H1 (cell line): ENCODE measurements at regions not wholly inside any gene's neighbourhood (a gene's known extent, or its start where the extent isn't known, plus 50 kb on each side); places are given as distances from the start of the nearest gene placed in this dataset.

Source experiments
- CTCF ChIA-PET: fragments of 300-600 bp; sonication (Branson Sonifier 250); formaldehyde crosslinking; loops from one replicate; lab custom pipeline; 2021; ENCODE audit not compliant: partially characterized antibody; lab: Charles Lee
- POLR2A ChIA-PET: fragments of 300-600 bp; sonication (Branson Sonifier 250); formaldehyde crosslinking; loops from one replicate; lab custom pipeline; 2021; ENCODE audit warnings: inconsistent platforms; ENCODE audit not compliant: partially characterized antibody; lab: Charles Lee
- DNase-seq, 2 experiments: peaks; one replicate each; pipeline versions ENCODE4 v3.0.0 to v3.0.0-alpha.2; 2010 to 2022; ENCODE audit warnings: low spot score in 2 of 2, low read depth in 1 of 2, mixed read lengths in 1 of 2
- FAIRE-seq: peaks from 2 replicates; lab custom pipeline; 2011; peaks lifted over from hg19 to GRCh38; lab: Jason Lieb, UNC
- H2AFZ ChIP-seq: 2 replicates; pipeline ENCODE4 v1.8.1; 2012; ENCODE audit warnings: low read length, inconsistent platforms
- H2AK5ac ChIP-seq: 2 replicates; pipeline ENCODE4 v1.6.1; 2013; ENCODE audit warnings: low read depth, low read length
- H2BK120ac ChIP-seq: replicated peaks from 2 replicates; pipeline ENCODE3; 2013; ENCODE audit warnings: low read depth, low read length, inconsistent platforms
- H2BK12ac ChIP-seq: 2 replicates; pipeline ENCODE4 v1.6.1; 2013; ENCODE audit warnings: low read depth, low read length
- H2BK15ac ChIP-seq: 2 replicates; pipeline ENCODE4 v1.6.1; 2013; ENCODE audit warnings: low read length
- H2BK20ac ChIP-seq: 2 replicates; pipeline ENCODE4 v1.6.1; 2013; ENCODE audit warnings: low read length
- H2BK5ac ChIP-seq: 2 replicates; pipeline ENCODE4 v1.6.1; 2013; ENCODE audit warnings: low read depth, low read length
- H3K14ac ChIP-seq: 2 replicates; pipeline ENCODE4 v1.6.1; 2013; ENCODE audit warnings: inconsistent platforms; ENCODE audit not compliant: insufficient read length
- H3K18ac ChIP-seq: 2 replicates; pipeline ENCODE4 v1.6.1; 2013; ENCODE audit warnings: low read length; ENCODE audit errors: extremely low read depth
- H3K23ac ChIP-seq: 2 replicates; pipeline ENCODE4 v1.6.1; 2013; ENCODE audit warnings: inconsistent platforms; ENCODE audit not compliant: insufficient read length
- H3K23me2 ChIP-seq: 2 replicates; pipeline ENCODE4 v1.6.1; 2013; ENCODE audit warnings: low read depth, low read length
- H3K27ac ChIP-seq: 2 replicates; pipeline ENCODE4 v1.6.1; 2011; ENCODE audit warnings: low read depth, low read length, inconsistent platforms
- H3K27me3 ChIP-seq, 4 experiments: replicated peaks in 1 of 4; 1 replicate in 1 of 4; 2 replicates in 3 of 4; pipeline versions ENCODE4 v1.6.1 to v1.8.1; 2011 to 2013; ENCODE audit warnings: low read length in 3 of 4, mild to moderate bottlenecking in 3 of 4, inconsistent platforms in 2 of 4, mixed read lengths in 2 of 4, moderate library complexity in 1 of 4; ENCODE audit not compliant: control insufficient read depth in 3 of 4, insufficient read depth in 3 of 4; ENCODE audit errors: extremely low read depth in 1 of 4
- H3K36me3 ChIP-seq, 4 experiments: 2 replicates each; pipeline versions ENCODE4 v1.6.1 to v1.8.1; 2011 to 2013; ENCODE audit warnings: mild to moderate bottlenecking in 4 of 4, low read length in 3 of 4, moderate library complexity in 2 of 4, control low read depth in 1 of 4, inconsistent platforms in 1 of 4; ENCODE audit not compliant: insufficient read depth in 4 of 4, control insufficient read depth in 2 of 4
- H3K4ac ChIP-seq: replicated peaks from 2 replicates; pipeline ENCODE3; 2013; ENCODE audit warnings: low read length, low read depth, mixed read lengths, inconsistent platforms; ENCODE audit not compliant: insufficient read length
- H3K4me1 ChIP-seq, 4 experiments: replicated peaks in 1 of 4; 1 replicate in 1 of 4; 2 replicates in 3 of 4; pipeline versions ENCODE4 v1.6.1 to v1.8.1; 2011 to 2013; ENCODE audit warnings: low read length in 3 of 4, inconsistent platforms in 2 of 4, mixed read lengths in 1 of 4; ENCODE audit not compliant: insufficient read depth in 4 of 4, control insufficient read depth in 3 of 4
- H3K4me2 ChIP-seq, 2 experiments: 2 replicates each; pipeline versions ENCODE4 v1.6.1 to v1.8.1; 2011 to 2013; ENCODE audit warnings: low read depth in 2 of 2, low read length in 2 of 2, control low read depth in 1 of 2, inconsistent platforms in 1 of 2, mild to moderate bottlenecking in 1 of 2; ENCODE audit not compliant: insufficient read depth in 1 of 2
- H3K4me3 ChIP-seq, 4 experiments: fragments of 200-600, 300-600 bp in 1 of 4; sonication (generic), shearing (Covaris generic), sonication (Bioruptor Twin) in 1 of 4; 2 replicates each; pipeline versions ENCODE4 v1.5.1 to v1.8.1; 2011 to 2016; ENCODE audit warnings: low read length in 4 of 4, low read depth in 3 of 4, control low read depth in 2 of 4, inconsistent platforms in 2 of 4, mild to moderate bottlenecking in 2 of 4, mixed read lengths in 1 of 4, moderate library complexity in 1 of 4; ENCODE audit not compliant: insufficient read depth in 2 of 4; ENCODE audit errors: extremely low read depth in 1 of 4
- H3K56ac ChIP-seq: replicated peaks from 2 replicates; pipeline ENCODE3; 2013; ENCODE audit warnings: low read depth, mild to moderate bottlenecking, mixed read lengths, low read length, inconsistent platforms; ENCODE audit not compliant: insufficient read length
- H3K79me1 ChIP-seq: 2 replicates; pipeline ENCODE4 v1.6.1; 2013; ENCODE audit warnings: low read depth, low read length, control low read depth
- H3K79me2 ChIP-seq, 2 experiments: 2 replicates each; pipeline versions ENCODE4 v1.6.1 to v1.8.1; 2012 to 2013; ENCODE audit warnings: low read length in 2 of 2, mild to moderate bottlenecking in 2 of 2, inconsistent platforms in 1 of 2; ENCODE audit not compliant: insufficient read depth in 2 of 2, control insufficient read depth in 1 of 2
- H3K9ac ChIP-seq, 4 experiments: replicated peaks in 1 of 4; 1 replicate in 1 of 4; 2 replicates in 3 of 4; pipeline versions ENCODE4 v1.6.1 to v1.8.1; 2011 to 2013; ENCODE audit warnings: low read depth in 3 of 4, low read length in 3 of 4, control low read depth in 2 of 4, mild to moderate bottlenecking in 2 of 4, moderate library complexity in 2 of 4, inconsistent platforms in 1 of 4; ENCODE audit errors: extremely low read depth in 1 of 4
- H3K9me3 ChIP-seq, 2 experiments: 2 replicates each; pipeline versions ENCODE4 v1.6.1 to v1.8.1; 2012 to 2013; ENCODE audit warnings: mild to moderate bottlenecking in 2 of 2, moderate library complexity in 2 of 2, control low read depth in 1 of 2, inconsistent platforms in 1 of 2, low read depth in 1 of 2, low read length in 1 of 2, mixed read lengths in 1 of 2; ENCODE audit not compliant: insufficient read depth in 2 of 2
- H4K20me1 ChIP-seq, 2 experiments: replicated peaks in 1 of 2; 2 replicates each; pipeline versions ENCODE3 to v1.8.1; 2011 to 2013; ENCODE audit warnings: inconsistent platforms in 2 of 2, low read length in 2 of 2, mild to moderate bottlenecking in 1 of 2; ENCODE audit not compliant: insufficient read depth in 2 of 2, control insufficient read depth in 1 of 2
- H4K5ac ChIP-seq: 2 replicates; pipeline ENCODE4 v1.6.1; 2013; ENCODE audit warnings: low read length, low read depth, mixed read lengths, inconsistent platforms; ENCODE audit not compliant: insufficient read length
- H4K8ac ChIP-seq: 2 replicates; pipeline ENCODE4 v1.8.0; 2013; ENCODE audit warnings: mild to moderate bottlenecking, moderate library complexity, low read length, inconsistent platforms; ENCODE audit not compliant: insufficient read depth; ENCODE audit errors: extremely low read depth
- H4K91ac ChIP-seq: replicated peaks from 2 replicates; pipeline ENCODE3; 2013; ENCODE audit warnings: low read length, mixed read lengths, inconsistent platforms; ENCODE audit not compliant: insufficient read length
- BACH1 ChIP-seq: IDR thresholded peaks from 2 replicates; pipeline ENCODE4 v1.6.1; 2012; ENCODE audit warnings: low read length, improper control_type of control experiment
- CEBPB ChIP-seq: IDR thresholded peaks from 2 replicates; pipeline ENCODE4 v1.6.1; 2012; ENCODE audit warnings: low read depth, low read length
- CHD1 ChIP-seq: IDR thresholded peaks from 2 replicates; pipeline ENCODE4 v1.6.1; 2012; ENCODE audit warnings: low read depth, low read length, improper control_type of control experiment
- CHD2 ChIP-seq: IDR thresholded peaks from 2 replicates; pipeline ENCODE4 v1.6.1; 2012; ENCODE audit warnings: low read length, improper control_type of control experiment
- GABPA ChIP-seq: IDR thresholded peaks from 2 replicates; pipeline ENCODE4 v1.6.1; 2011; ENCODE audit warnings: mild to moderate bottlenecking, low read length, moderate library complexity, borderline replicate concordance; ENCODE audit not compliant: insufficient read depth
- JUN ChIP-seq: IDR thresholded peaks from 2 replicates; pipeline ENCODE4 v1.6.1; 2011; ENCODE audit warnings: low read depth, mild to moderate bottlenecking, improper control_type of control experiment, low read length
- MAFK ChIP-seq: IDR thresholded peaks from 2 replicates; pipeline ENCODE4 v1.6.1; 2012; ENCODE audit warnings: low read depth, mild to moderate bottlenecking, improper control_type of control experiment, low read length
- NRF1 ChIP-seq: IDR thresholded peaks from 2 replicates; pipeline ENCODE4 v1.6.1; 2011; ENCODE audit warnings: mild to moderate bottlenecking, low read depth, low read length, improper control_type of control experiment
- POU5F1 ChIP-seq: IDR thresholded peaks from 2 replicates; pipeline ENCODE4 v1.6.1; 2011; ENCODE audit warnings: low read depth, mild to moderate bottlenecking, low read length, moderate library complexity
- SP1 ChIP-seq: IDR thresholded peaks from 2 replicates; pipeline ENCODE4 v1.6.1; 2011; ENCODE audit warnings: low read depth, low read length
- SRF ChIP-seq: IDR thresholded peaks from 2 replicates; pipeline ENCODE4 v1.6.1; 2011; ENCODE audit warnings: mild to moderate bottlenecking, low read depth, low read length, moderate library complexity
- TEAD4 ChIP-seq: IDR thresholded peaks from 2 replicates; pipeline ENCODE4 v1.6.1; 2012; ENCODE audit warnings: low read depth, low read length, inconsistent platforms, mixed read lengths
- YY1 ChIP-seq: IDR thresholded peaks from 2 replicates; pipeline ENCODE4 v1.6.1; 2011; ENCODE audit warnings: low read depth, mild to moderate bottlenecking, low read length
- WGBS, 2 experiments: shearing (Covaris generic) in 1 of 2; methylation state at CpG; one replicate each; pipeline versions ENCODE4 v1.1.6 to v1.1.7; 2013 to 2015; ENCODE audit warnings: low lambda C conversion rate in 2 of 2, mixed read lengths in 2 of 2, inconsistent platforms in 1 of 2, low coverage in 1 of 2, missing lambda C conversion rate in 1 of 2; ENCODE audit not compliant: insufficient replicate concordance in 2 of 2, insufficient coverage in 1 of 2, insufficient read length in 1 of 2; ENCODE audit errors: extremely low coverage in 1 of 2, missing lambda C conversion rate in 1 of 2; 5-methylcytosine and 5-hydroxymethylcytosine counted together

DNA sequence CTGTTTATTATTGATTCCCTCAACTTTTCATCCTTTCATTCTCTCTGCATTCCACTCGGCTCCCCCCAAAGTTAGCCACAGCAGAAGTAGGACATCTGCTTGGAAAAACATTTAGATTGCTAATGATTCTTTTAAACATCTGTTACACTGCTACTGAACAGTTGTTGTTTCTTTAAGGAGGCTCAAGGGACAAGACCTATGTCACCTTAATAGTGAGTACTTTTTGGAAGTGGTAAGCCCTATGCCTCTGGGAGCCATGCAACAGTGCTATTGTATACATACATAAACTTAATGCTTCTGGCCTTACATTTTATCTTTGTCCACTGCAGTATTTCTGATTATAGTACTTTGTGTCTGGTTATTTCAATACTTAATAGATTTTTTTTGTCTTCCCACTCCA lies 628.2 kb upstream of the FOXG1 start:
- Histone ChIP-seq H3K9ac (no peak overlapping the region), H3K79me1 (no peaks in the 10 kb centered on the region), H3K23ac (no peak overlapping the region), H3K79me2 (no peaks in the 10 kb centered on the region), H4K8ac (no peak overlapping the region), H3K4me2 (no peak overlapping the region), H4K20me1 (no peaks in the 10 kb centered on the region), H3K27me3 (no peaks in the 10 kb centered on the region), H2BK5ac (no peak overlapping the region), H3K14ac (no peak overlapping the region), H3K4ac (no peak overlapping the region), H3K27ac (no peak overlapping the region), H2BK120ac (no peak overlapping the region), H3K9me3 (no peaks in the 10 kb centered on the region), H3K18ac (no peak overlapping the region), H3K23me2 (no peaks in the 10 kb centered on the region), H4K91ac (no peak overlapping the region), H2BK20ac (no peak overlapping the region), H3K56ac (no peak overlapping the region), H3K36me3 (no peaks in the 10 kb centered on the region), H4K5ac (no peak overlapping the region), H3K4me1 (no peaks in the 10 kb centered on the region), H2BK15ac (no peak overlapping the region), H2AK5ac (no peak overlapping the region), H2AFZ (no peak overlapping the region), H2BK12ac (no peak overlapping the region), H3K4me3 (no peak overlapping the region)
- POLR2A ChIA-PET = no interaction called here
- no peak for TF ChIP-seq SP1
- no peak for TF ChIP-seq CEBPB
- no peak for TF ChIP-seq GABPA
- TF ChIP-seq CHD2 = no peak
- TF ChIP-seq MAFK = no peak
- no peak for TF ChIP-seq TEAD4
- no peak for TF ChIP-seq JUN
- no peak for TF ChIP-seq YY1
- TF ChIP-seq CHD1 = no peak
- TF ChIP-seq POU5F1 = no peak
- no peak for TF ChIP-seq NRF1
- TF ChIP-seq BACH1 = no peak
- no peak for TF ChIP-seq SRF
- no peak for FAIRE-seq
- CTCF ChIA-PET = no interaction called here
- no peak for DNase-seq
- WGBS, 2 experiments = 89% methylated on average over 1 of the region's 1 CpG; no CpG with 5 or more reads in 1 of the 2 experiments
